WTC11 (cell line): ENCODE measurements at regions not wholly inside any gene's neighbourhood (a gene's known extent, or its start where the extent isn't known, plus 50 kb on each side); places are given as distances from the start of the nearest gene placed in this dataset.
A peak's percentile ranks its signal among the peaks of the same experiment; 100 is the strongest.

Experiments
- ATAC-seq: fragments of 200-7000 bp; cut with Tn5 transposase; 2 replicates; pipeline ENCODE4 v1.10.0; 2021; ENCODE audit warnings: mild to moderate bottlenecking, moderate library complexity
- CTCF ChIA-PET: fragments of 300-600 bp; sonication (Branson Sonifier 250); formaldehyde crosslinking; loops from one replicate; lab custom pipeline; 2021; ENCODE audit warnings: antibody characterized with exemption; lab: Charles Lee
- POLR2A ChIA-PET: fragments of 350-600 bp; sonication (Branson Sonifier 250); formaldehyde crosslinking; loops from one replicate; lab custom pipeline; 2021; ENCODE audit warnings: antibody characterized with exemption; lab: Charles Lee
- DNase-seq: peaks from one replicate; pipeline ENCODE4 v3.0.0; 2021; ENCODE audit warnings: low spot score
- H3K27ac Mint-ChIP-seq: 2 replicates; pipeline ENCODE4 v1.8.0; 2021; ENCODE audit warnings: mixed read lengths
- H3K27me3 Mint-ChIP-seq: 2 replicates; pipeline ENCODE4 v1.8.0; 2021; ENCODE audit warnings: low read depth, mild to moderate bottlenecking, moderate library complexity, mixed read lengths
- H3K36me3 Mint-ChIP-seq: 2 replicates; pipeline ENCODE4 v1.8.0; 2021; ENCODE audit warnings: mixed read lengths
- H3K4me1 Mint-ChIP-seq: 2 replicates; pipeline ENCODE4 v1.8.0; 2022; ENCODE audit warnings: mixed read lengths
- H3K4me3 Mint-ChIP-seq: 2 replicates; pipeline ENCODE4 v1.8.0; 2021; ENCODE audit warnings: mild to moderate bottlenecking, moderate library complexity, mixed read lengths
- H3K9me3 Mint-ChIP-seq: 2 replicates; pipeline ENCODE4 v1.8.0; 2021; ENCODE audit warnings: mixed read lengths
- ARID4B ChIP-seq: sonication (generic); formaldehyde crosslinking; IDR thresholded peaks from 2 replicates; pipeline ENCODE4 v1.8.0; 2023; ENCODE audit warnings: missing genetic modification reagents, mild to moderate bottlenecking, borderline replicate concordance
- ATF2 ChIP-seq: sonication (generic); formaldehyde crosslinking; IDR thresholded peaks from 2 replicates; pipeline ENCODE4 v1.8.1; 2022; ENCODE audit warnings: low read depth, missing genetic modification reagents, borderline replicate concordance
- CBFB ChIP-seq: sonication (generic); formaldehyde crosslinking; IDR thresholded peaks from 2 replicates; pipeline ENCODE4 v1.8.1; 2022; ENCODE audit warnings: mild to moderate bottlenecking, low read depth, missing genetic modification reagents
- E2F1 ChIP-seq: sonication (generic); formaldehyde crosslinking; IDR thresholded peaks from 2 replicates; pipeline ENCODE4 v1.8.0; 2022; ENCODE audit warnings: mild to moderate bottlenecking, missing genetic modification reagents
- ERG ChIP-seq: fragments of 250-450 bp; sonication (Bioruptor Pico); IDR thresholded peaks from 2 replicates; pipeline ENCODE4 v1.8.0; 2021; ENCODE audit warnings: mild to moderate bottlenecking
- GRHL2 ChIP-seq: fragments of 250-450 bp; sonication (Bioruptor Pico); IDR thresholded peaks from 2 replicates; pipeline ENCODE4 v1.8.0; 2022; ENCODE audit warnings: mild to moderate bottlenecking, moderate library complexity; ENCODE audit not compliant: insufficient replicate concordance, severe bottlenecking
- HMGA2 ChIP-seq: fragments of 250-450 bp; sonication (Bioruptor Pico); IDR thresholded peaks from 2 replicates; pipeline ENCODE4 v1.4.0; 2021; ENCODE audit warnings: mild to moderate bottlenecking, moderate library complexity
- JAZF1 ChIP-seq: fragments of 250-450 bp; sonication (Bioruptor Pico); IDR thresholded peaks from 2 replicates; pipeline ENCODE4 v1.9.0; 2021; ENCODE audit warnings: moderate library complexity, mild to moderate bottlenecking, inconsistent platforms
- MYBL2 ChIP-seq: sonication (generic); formaldehyde crosslinking; IDR thresholded peaks from 2 replicates; pipeline ENCODE4 v1.8.1; 2023; ENCODE audit warnings: mild to moderate bottlenecking, moderate library complexity, missing genetic modification reagents
- RELA ChIP-seq: sonication (generic); formaldehyde crosslinking; IDR thresholded peaks from 2 replicates; pipeline ENCODE4 v1.8.1; 2022; ENCODE audit warnings: missing genetic modification reagents, mild to moderate bottlenecking, borderline replicate concordance
- STAT6 ChIP-seq: sonication (generic); formaldehyde crosslinking; conservative IDR thresholded peaks from 2 replicates; pipeline ENCODE4 v1.8.1; 2023; ENCODE audit warnings: mild to moderate bottlenecking, low read depth, missing genetic modification reagents, moderate library complexity
- USF1 ChIP-seq: sonication (generic); formaldehyde crosslinking; IDR thresholded peaks from 2 replicates; pipeline ENCODE4 v1.8.0; 2022; ENCODE audit warnings: mild to moderate bottlenecking, missing genetic modification reagents
- ZNF138 ChIP-seq: sonication (generic); formaldehyde crosslinking; conservative IDR thresholded peaks from 2 replicates; pipeline ENCODE4 v1.8.1; 2022; ENCODE audit warnings: mild to moderate bottlenecking, moderate library complexity, missing genetic modification reagents
- ZNF219 ChIP-seq: sonication (generic); formaldehyde crosslinking; IDR thresholded peaks from 2 replicates; pipeline ENCODE4 v1.8.0; 2023; ENCODE audit warnings: missing genetic modification reagents, mild to moderate bottlenecking, borderline replicate concordance
- ZNF232 ChIP-seq: sonication (generic); formaldehyde crosslinking; IDR thresholded peaks from 2 replicates; pipeline ENCODE4 v1.8.0; 2022; ENCODE audit warnings: mild to moderate bottlenecking, missing genetic modification reagents
- ZNF263 ChIP-seq: sonication (generic); formaldehyde crosslinking; IDR thresholded peaks from 2 replicates; pipeline ENCODE4 v1.8.1; 2022; ENCODE audit warnings: low read depth, mild to moderate bottlenecking, moderate library complexity, missing genetic modification reagents
- ZNF423 ChIP-seq: fragments of 250-450 bp; sonication (Bioruptor Pico); IDR thresholded peaks from 2 replicates; pipeline ENCODE4 v2.1.2; 2022; ENCODE audit warnings: mild to moderate bottlenecking, moderate library complexity
- TF ChIP-seq, protein P1 (sequence below): fragments of 250-450 bp; sonication (Bioruptor Pico); IDR thresholded peaks from 2 replicates; pipeline ENCODE4 v1.9.0; 2021; ENCODE audit warnings: moderate library complexity, mild to moderate bottlenecking, inconsistent platforms, borderline replicate concordance
- TF ChIP-seq, protein P2 (sequence below): sonication (generic); formaldehyde crosslinking; IDR thresholded peaks from 2 replicates; pipeline ENCODE4 v1.8.1; 2023; ENCODE audit warnings: mild to moderate bottlenecking, missing genetic modification reagents, moderate library complexity

GRCh38 chr5:73234204-73234555 lies 61.2 kb downstream of the TMEM174 start:
- Mint-ChIP-seq H3K27me3 (peaks cover 79% of the 10 kb centered on the region), H3K4me1 (peaks cover 35% of the 10 kb centered on the region), H3K27ac (no peak overlapping the region), H3K36me3 (no peaks in the 10 kb centered on the region), H3K4me3 (peak overlapping the region; percentile 67), H3K9me3 (no peaks in the 10 kb centered on the region)
- ChIA-PET POLR2A (no interaction called here), CTCF (interaction anchor here (0.7 to 5.0 kb wide), 7 partner anchors 16 to 214 kb away, joined by 3 to 31 read pairs (median 4); partner anchors contain the start of gene FOXD1)
- TF ChIP-seq, protein P1, sequence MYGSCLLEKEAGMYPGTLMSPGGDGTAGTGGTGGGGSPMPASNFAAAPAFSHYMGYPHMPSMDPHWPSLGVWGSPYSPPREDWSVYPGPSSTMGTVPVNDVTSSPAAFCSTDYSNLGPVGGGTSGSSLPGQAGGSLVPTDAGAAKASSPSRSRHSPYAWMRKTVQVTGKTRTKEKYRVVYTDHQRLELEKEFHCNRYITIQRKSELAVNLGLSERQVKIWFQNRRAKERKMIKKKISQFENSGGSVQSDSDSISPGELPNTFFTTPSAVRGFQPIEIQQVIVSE = no peak
- no peak for TF ChIP-seq JAZF1
- TF ChIP-seq CBFB (CRISPR knock-in tag) = no peak
- no peak for TF ChIP-seq USF1
- no peak for TF ChIP-seq HMGA2 (CRISPR knock-in tag)
- TF ChIP-seq, protein P2, sequence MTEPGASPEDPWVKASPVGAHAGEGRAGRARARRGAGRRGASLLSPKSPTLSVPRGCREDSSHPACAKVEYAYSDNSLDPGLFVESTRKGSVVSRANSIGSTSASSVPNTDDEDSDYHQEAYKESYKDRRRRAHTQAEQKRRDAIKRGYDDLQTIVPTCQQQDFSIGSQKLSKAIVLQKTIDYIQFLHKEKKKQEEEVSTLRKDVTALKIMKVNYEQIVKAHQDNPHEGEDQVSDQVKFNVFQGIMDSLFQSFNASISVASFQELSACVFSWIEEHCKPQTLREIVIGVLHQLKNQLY = no peak
- TF ChIP-seq ZNF423 (CRISPR knock-in tag) = no peak
- TF ChIP-seq ATF2 = no peak
- no peak for TF ChIP-seq STAT6 (CRISPR knock-in tag)
- TF ChIP-seq MYBL2 (CRISPR knock-in tag) = no peak
- no peak for TF ChIP-seq E2F1 (CRISPR knock-in tag)
- TF ChIP-seq ERG (CRISPR knock-in tag) = no peak
- no peak for TF ChIP-seq ZNF263 (CRISPR knock-in tag)
- peak; percentile 27 for DNase-seq
- ATAC-seq = peak; percentile 12

- ATAC-seq (peak; percentile 46), DNase-seq (peak; percentile 42)
- peaks cover 85% of the 10 kb centered on the region for H3K27me3 Mint-ChIP-seq
- H3K4me3 Mint-ChIP-seq = peak overlapping the region; percentile 67
- POLR2A ChIA-PET = no interaction called here
- H3K36me3 Mint-ChIP-seq = no peaks in the 10 kb centered on the region
- H3K9me3 Mint-ChIP-seq = no peaks in the 10 kb centered on the region
- H3K4me1 Mint-ChIP-seq = peaks cover 35% of the 10 kb centered on the region
- no peak overlapping the region for H3K27ac Mint-ChIP-seq
- TF ChIP-seq GRHL2 (CRISPR knock-in tag) = no peak
- no peak for TF ChIP-seq ZNF138 (CRISPR knock-in tag)
- 0 out of 2 replicates have a peak, but pooled peaks have one; percentile 79 for TF ChIP-seq RELA (CRISPR knock-in tag)
- TF ChIP-seq ZNF232 (CRISPR knock-in tag) = 0 out of 2 replicates have a peak, but pooled peaks have one; percentile 18
- 0 out of 2 replicates have a peak, but pooled peaks have one; percentile 6 for TF ChIP-seq ZNF219
- peak; percentile 29; the same call in 1 of the 2 replicates for TF ChIP-seq ARID4B (CRISPR knock-in tag)
- TF ChIP-seq, all 79 proteins: peak for 4
- CTCF ChIA-PET = interaction anchor here (0.7 to 5.0 kb wide), 10 partner anchors 15 to 277 kb away, joined by 3 to 31 read pairs (median 5); partner anchors contain the start of genes FCHO2 and FOXD1
Observed at GRCh38 chr5:73233461-73234203, 60.6 kb downstream of the TMEM174 start.
